Adrenal gland (tissue), 5 donors: ENCODE measurements at regions not wholly inside any gene's neighbourhood (a gene's known extent, or its start where the extent isn't known, plus 50 kb on each side); places are given as distances from the start of the nearest gene placed in this dataset.

Source experiments
- POLR2A ChIP-seq, 2 donors: fragments of 450-650 bp; IDR thresholded peaks; one replicate each; pipeline ENCODE4 v1.6.1; 2017; ENCODE audit warnings: antibody characterized with exemption in 2 of 2, mild to moderate bottlenecking in 2 of 2, moderate library complexity in 1 of 2
- TF ChIP-seq, protein P1 (sequence below), 6 experiments: fragments of 450-650 bp in 4 of 6; fragments of 200-600 bp in 2 of 6; sonication (generic) in 1 of 6; IDR thresholded peaks; 1 replicate in 5 of 6; 2 replicates in 1 of 6; pipeline versions ENCODE4 v1.5.1 to v1.8.0; 2016 to 2021; ENCODE audit warnings: antibody characterized with exemption in 6 of 6, mild to moderate bottlenecking in 2 of 6, moderate library complexity in 1 of 6
- donor health status: DM: no; HTN: no; CAD: no.

DNA sequence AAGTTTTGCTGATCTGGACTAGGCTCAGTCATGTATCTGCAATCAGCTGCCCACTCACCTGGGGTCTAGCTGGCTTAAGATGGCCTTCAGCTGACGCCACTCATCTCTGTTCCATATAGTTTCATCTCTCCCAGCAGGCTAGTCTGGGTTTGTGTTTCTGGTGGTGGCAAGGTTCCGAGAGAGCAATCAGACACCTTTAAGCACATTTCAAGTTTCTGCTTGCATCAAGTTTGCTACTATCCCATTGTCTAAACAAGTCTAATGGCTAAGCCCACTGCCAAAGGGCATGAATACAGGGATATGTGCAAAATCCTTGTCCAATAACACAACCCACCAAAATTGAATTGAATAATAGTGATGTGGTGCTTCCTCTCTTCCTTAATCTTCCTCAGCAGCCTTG is 251.7 kb downstream of the PIK3R1 start:
- no peak for TF ChIP-seq POLR2A (IDR thresholded peaks at IDR 0.05)
- TF ChIP-seq, protein P1, sequence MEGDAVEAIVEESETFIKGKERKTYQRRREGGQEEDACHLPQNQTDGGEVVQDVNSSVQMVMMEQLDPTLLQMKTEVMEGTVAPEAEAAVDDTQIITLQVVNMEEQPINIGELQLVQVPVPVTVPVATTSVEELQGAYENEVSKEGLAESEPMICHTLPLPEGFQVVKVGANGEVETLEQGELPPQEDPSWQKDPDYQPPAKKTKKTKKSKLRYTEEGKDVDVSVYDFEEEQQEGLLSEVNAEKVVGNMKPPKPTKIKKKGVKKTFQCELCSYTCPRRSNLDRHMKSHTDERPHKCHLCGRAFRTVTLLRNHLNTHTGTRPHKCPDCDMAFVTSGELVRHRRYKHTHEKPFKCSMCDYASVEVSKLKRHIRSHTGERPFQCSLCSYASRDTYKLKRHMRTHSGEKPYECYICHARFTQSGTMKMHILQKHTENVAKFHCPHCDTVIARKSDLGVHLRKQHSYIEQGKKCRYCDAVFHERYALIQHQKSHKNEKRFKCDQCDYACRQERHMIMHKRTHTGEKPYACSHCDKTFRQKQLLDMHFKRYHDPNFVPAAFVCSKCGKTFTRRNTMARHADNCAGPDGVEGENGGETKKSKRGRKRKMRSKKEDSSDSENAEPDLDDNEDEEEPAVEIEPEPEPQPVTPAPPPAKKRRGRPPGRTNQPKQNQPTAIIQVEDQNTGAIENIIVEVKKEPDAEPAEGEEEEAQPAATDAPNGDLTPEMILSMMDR (IDR thresholded peaks at IDR 0.05) = no peak
